ENCODE measurements at regions not wholly inside any gene's neighbourhood (a gene's known extent, or its start where the extent isn't known, plus 50 kb on each side); places are given as distances from the start of the nearest gene placed in this dataset.

- TF ChIP-seq, protein P1, sequence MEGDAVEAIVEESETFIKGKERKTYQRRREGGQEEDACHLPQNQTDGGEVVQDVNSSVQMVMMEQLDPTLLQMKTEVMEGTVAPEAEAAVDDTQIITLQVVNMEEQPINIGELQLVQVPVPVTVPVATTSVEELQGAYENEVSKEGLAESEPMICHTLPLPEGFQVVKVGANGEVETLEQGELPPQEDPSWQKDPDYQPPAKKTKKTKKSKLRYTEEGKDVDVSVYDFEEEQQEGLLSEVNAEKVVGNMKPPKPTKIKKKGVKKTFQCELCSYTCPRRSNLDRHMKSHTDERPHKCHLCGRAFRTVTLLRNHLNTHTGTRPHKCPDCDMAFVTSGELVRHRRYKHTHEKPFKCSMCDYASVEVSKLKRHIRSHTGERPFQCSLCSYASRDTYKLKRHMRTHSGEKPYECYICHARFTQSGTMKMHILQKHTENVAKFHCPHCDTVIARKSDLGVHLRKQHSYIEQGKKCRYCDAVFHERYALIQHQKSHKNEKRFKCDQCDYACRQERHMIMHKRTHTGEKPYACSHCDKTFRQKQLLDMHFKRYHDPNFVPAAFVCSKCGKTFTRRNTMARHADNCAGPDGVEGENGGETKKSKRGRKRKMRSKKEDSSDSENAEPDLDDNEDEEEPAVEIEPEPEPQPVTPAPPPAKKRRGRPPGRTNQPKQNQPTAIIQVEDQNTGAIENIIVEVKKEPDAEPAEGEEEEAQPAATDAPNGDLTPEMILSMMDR (IDR thresholded peaks at IDR 0.05; ENCODE audit: poor library complexity, severe bottlenecking) = no peak
- TF ChIP-seq EZH2 (IDR thresholded peaks at IDR 0.05; ENCODE audit: borderline replicate concordance, insufficient read depth, low read length, poor library complexity, severe bottlenecking) (no peak), TAF1 (IDR thresholded peaks at IDR 0.05; ENCODE audit: low read depth) (no peak), MXI1 (conservative IDR thresholded peaks at IDR 0.05; ENCODE audit: poor library complexity, severe bottlenecking) (no peak)
Observed at GRCh38 chr3:43914269-43914668, 223.5 kb downstream of the ABHD5 start.

All from neural cell (in vitro differentiated cells).